PC-3 (cell line): ENCODE measurements at regions not wholly inside any gene's neighbourhood (a gene's known extent, or its start where the extent isn't known, plus 50 kb on each side); places are given as distances from the start of the nearest gene placed in this dataset.

Experiments used
- ATAC-seq: fragments of 200-7000 bp; cut with Tn5 transposase; 2 replicates; pipeline ENCODE4 v1.9.1; 2020; ENCODE audit warnings: mild to moderate bottlenecking, moderate library complexity
- BruUV-seq: library from RNA; stranded (reverse); fragments of 400-500 nt; replicated peaks from 2 replicates; lab custom pipeline; 2021; lab: Mats Ljungman, UMichigan
- CTCF ChIA-PET: fragments of 300-600 bp; sonication (Branson Sonifier 250); formaldehyde crosslinking; loops from one replicate; lab custom pipeline; 2022; ENCODE audit warnings: antibody characterized with exemption; lab: Charles Lee
- POLR2A ChIA-PET: fragments of 300-600 bp; sonication (Branson Sonifier 250); formaldehyde crosslinking; loops from one replicate; lab custom pipeline; 2022; ENCODE audit warnings: antibody characterized with exemption; ENCODE audit not compliant: unreplicated experiment; lab: Charles Lee
- DNase-seq: peaks from one replicate; pipeline ENCODE4 v3.0.0-alpha.2; 2015
- H2AFZ ChIP-seq: fragments of 300-600 bp; sonication (generic); 2 replicates; pipeline ENCODE4 v1.6.0; 2016; ENCODE audit warnings: antibody characterized with exemption, low read length
- H3F3A ChIP-seq: fragments of 300-600 bp; sonication (generic); one replicate; pipeline ENCODE4 v1.6.0; 2017; ENCODE audit warnings: antibody characterized with exemption, low read length, control low read depth, mild to moderate bottlenecking; ENCODE audit not compliant: unreplicated experiment
- H3K27ac ChIP-seq: fragments of 300-600 bp; sonication (generic); 2 replicates; pipeline ENCODE4 v1.5.1; 2016; ENCODE audit warnings: mild to moderate bottlenecking, low read length
- H3K27me3 ChIP-seq: fragments of 300-600 bp; sonication (generic); 2 replicates; pipeline ENCODE4 v1.6.1; 2016; ENCODE audit warnings: low read length, mixed read lengths
- H3K36me3 ChIP-seq: fragments of 300-600 bp; sonication (generic); 2 replicates; pipeline ENCODE4 v1.6.1; 2016; ENCODE audit warnings: low read depth, mixed run types, low read length, mixed read lengths
- H3K4me1 ChIP-seq: fragments of 300-600 bp; sonication (generic); 2 replicates; pipeline ENCODE4 v1.5.1; 2016; ENCODE audit warnings: low read length; ENCODE audit not compliant: insufficient read depth
- H3K4me2 ChIP-seq: fragments of 300-600 bp; sonication (generic); 2 replicates; pipeline ENCODE4 v1.6.0; 2016; ENCODE audit warnings: low read length
- H3K4me3 ChIP-seq: fragments of 300-600 bp; sonication (generic); 2 replicates; pipeline ENCODE4 v1.5.1; 2016; ENCODE audit warnings: mild to moderate bottlenecking, low read length, mixed read lengths
- H3K79me2 ChIP-seq: fragments of 300-600 bp; sonication (generic); 2 replicates; pipeline ENCODE4 v1.6.1; 2017; ENCODE audit warnings: low read length, mixed read lengths
- H3K9ac ChIP-seq: fragments of 300-600 bp; sonication (generic); 2 replicates; pipeline ENCODE4 v1.6.0; 2016; ENCODE audit warnings: mild to moderate bottlenecking, low read length
- H3K9me2 ChIP-seq: fragments of 300-600 bp; sonication (generic); replicated peaks from 2 replicates; pipeline ENCODE4 v1.6.1; 2016; ENCODE audit warnings: mixed run types, low read length, mixed read lengths
- H3K9me3 ChIP-seq: fragments of 300-600 bp; sonication (generic); 2 replicates; pipeline ENCODE4 v1.6.1; 2016; ENCODE audit warnings: low read length, mixed read lengths
- H4K20me1 ChIP-seq: fragments of 300-600 bp; sonication (generic); 2 replicates; pipeline ENCODE4 v1.6.1; 2016; ENCODE audit warnings: low read length, mixed read lengths
- CTCF ChIP-seq: fragments of 300-600 bp; sonication (generic); conservative IDR thresholded peaks from 2 replicates; pipeline ENCODE4 v1.5.1; 2017; ENCODE audit warnings: antibody characterized with exemption, low read depth, mild to moderate bottlenecking, low read length
- EZH2 ChIP-seq: fragments of 300-600 bp; sonication (generic); IDR thresholded peaks from one replicate; pipeline ENCODE4 v1.6.1; 2017; ENCODE audit warnings: antibody characterized with exemption, mild to moderate bottlenecking, low read length; ENCODE audit not compliant: unreplicated experiment
- EZH2phosphoT487 ChIP-seq: fragments of 300-600 bp; sonication (generic); IDR thresholded peaks from 2 replicates; pipeline ENCODE4 v1.6.1; 2018; ENCODE audit warnings: mild to moderate bottlenecking, antibody characterized with exemption, low read length, borderline replicate concordance
- intact Hi-C: fragments of 100-400 bp; cut with micrococcal nuclease; formaldehyde crosslinking; loops from 2 replicates; pipeline ENCODE4 v1.9.0; 2023

GRCh38 chr15:87349181-87349580 lies 907.4 kb downstream of the NTRK3 start:
- Histone ChIP-seq H3K4me3 (no peak overlapping the region), H3K4me1 (0 out of 2 replicates have a peak, but pooled peaks cover 2% of the 10 kb centered on the region), H3F3A (no peaks in the 10 kb centered on the region), H2AFZ (no peak overlapping the region), H3K27me3 (no peaks in the 10 kb centered on the region), H3K9ac (no peak overlapping the region), H3K4me2 (no peak overlapping the region), H3K79me2 (no peaks in the 10 kb centered on the region), H3K9me3 (no peaks in the 10 kb centered on the region), H3K9me2 (no peaks in the 10 kb centered on the region), H3K36me3 (no peaks in the 10 kb centered on the region), H4K20me1 (no peaks in the 10 kb centered on the region), H3K27ac (no peak overlapping the region)
- POLR2A ChIA-PET: no interaction called here
- CTCF ChIA-PET: no interaction called here
- DNase-seq: peak; percentile 5
- TF ChIP-seq EZH2phosphoT487 (no peak), CTCF (no peak), EZH2 (no peak)
- no TSS peak for BruUV-seq
- intact Hi-C loops: no loop called here
- ATAC-seq: no peak

- no peak for ATAC-seq
- TF ChIP-seq EZH2phosphoT487: no peak
- TF ChIP-seq CTCF: no peak
- TF ChIP-seq EZH2: no peak
Observed at GRCh38 chr15:87348746-87349145, 907.8 kb downstream of the NTRK3 start.

GRCh38 chr15:87347806-87348515 lies 908.6 kb downstream of the NTRK3 start:
- H3K9me2 ChIP-seq: no peaks in the 10 kb centered on the region
- intact Hi-C loops: no loop called here

More at GRCh38 chr15:87348746-87349145, 907.8 kb downstream of the NTRK3 start:
- Histone ChIP-seq H4K20me1 (no peaks in the 10 kb centered on the region), H3F3A (no peaks in the 10 kb centered on the region), H3K27ac (no peak overlapping the region), H3K4me1 (no peaks in the 10 kb centered on the region), H3K4me3 (no peak overlapping the region), H3K27me3 (no peaks in the 10 kb centered on the region), H3K4me2 (no peak overlapping the region), H3K36me3 (no peaks in the 10 kb centered on the region), H3K9me2 (no peaks in the 10 kb centered on the region), H2AFZ (no peak overlapping the region), H3K79me2 (no peaks in the 10 kb centered on the region), H3K9ac (no peak overlapping the region), H3K9me3 (no peaks in the 10 kb centered on the region)
- no TSS peak for BruUV-seq
- ChIA-PET CTCF (no interaction called here), POLR2A (no interaction called here)
- peak; percentile 22 for DNase-seq
- intact Hi-C loops: no loop called here

More at GRCh38 chr15:87347806-87348515, 908.6 kb downstream of the NTRK3 start:
- no peak overlapping the region for H3K27ac ChIP-seq
- no peaks in the 10 kb centered on the region for H3K4me1 ChIP-seq
- no peaks in the 10 kb centered on the region for H3K27me3 ChIP-seq
- no peaks in the 10 kb centered on the region for H3K36me3 ChIP-seq
- POLR2A ChIA-PET: no interaction called here
- BruUV-seq: no TSS peak
- no peak overlapping the region for H3K9ac ChIP-seq
- H2AFZ ChIP-seq: no peak overlapping the region
- no peaks in the 10 kb centered on the region for H4K20me1 ChIP-seq
- ATAC-seq (no peak), DNase-seq (no peak)
- TF ChIP-seq CTCF (no peak), EZH2phosphoT487 (no peak), EZH2 (no peak)
- H3K4me3 ChIP-seq: no peak overlapping the region
- H3F3A ChIP-seq: no peaks in the 10 kb centered on the region
- no peak overlapping the region for H3K4me2 ChIP-seq
- CTCF ChIA-PET: no interaction called here
- no peaks in the 10 kb centered on the region for H3K79me2 ChIP-seq
- no peaks in the 10 kb centered on the region for H3K9me3 ChIP-seq
